DMS53 (cell line): ENCODE measurements at regions not wholly inside any gene's neighbourhood (a gene's known extent, or its start where the extent isn't known, plus 50 kb on each side); places are given as distances from the start of the nearest gene placed in this dataset.
"Not testable (repeated sequence)": the region's sequence is repeated elsewhere in the genome, so short reads cannot be mapped to it uniquely, and the experiment has no call there.

Source experiments
- DNase-seq: peaks from one replicate; lab custom pipeline; 2025; lab: John Stamatoyannopoulos, UW

DNA sequence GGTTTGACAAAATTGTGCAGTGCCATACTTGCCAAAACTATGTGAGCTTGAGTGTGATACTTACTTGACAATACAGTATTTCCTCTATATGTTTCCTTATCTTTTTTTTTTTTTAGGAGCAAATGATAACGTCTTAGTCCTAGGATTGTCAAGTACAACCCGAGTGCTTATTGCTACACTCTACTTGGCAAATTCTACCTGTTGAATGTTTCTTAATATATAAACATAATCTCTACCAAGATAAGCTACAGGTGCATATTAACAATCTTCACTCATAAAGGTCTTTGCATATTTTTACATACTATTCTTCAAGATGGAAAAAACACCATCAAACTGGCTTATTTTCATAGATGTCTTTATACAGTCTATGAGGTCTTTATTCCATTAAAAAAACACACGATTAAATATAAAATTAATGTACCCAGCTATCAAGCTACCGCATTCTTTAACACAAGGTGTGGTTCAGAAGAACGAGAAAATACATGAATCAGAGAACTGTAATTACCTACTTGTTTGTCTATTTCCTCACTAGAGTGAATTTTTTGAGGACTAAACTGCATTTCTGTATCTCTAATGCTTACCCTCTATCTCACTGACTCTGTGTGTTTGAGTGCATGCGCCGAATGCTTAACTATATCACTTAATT lies 76.1 kb upstream of the PDSS1 start:
- DNase-seq = no peak

DNA sequence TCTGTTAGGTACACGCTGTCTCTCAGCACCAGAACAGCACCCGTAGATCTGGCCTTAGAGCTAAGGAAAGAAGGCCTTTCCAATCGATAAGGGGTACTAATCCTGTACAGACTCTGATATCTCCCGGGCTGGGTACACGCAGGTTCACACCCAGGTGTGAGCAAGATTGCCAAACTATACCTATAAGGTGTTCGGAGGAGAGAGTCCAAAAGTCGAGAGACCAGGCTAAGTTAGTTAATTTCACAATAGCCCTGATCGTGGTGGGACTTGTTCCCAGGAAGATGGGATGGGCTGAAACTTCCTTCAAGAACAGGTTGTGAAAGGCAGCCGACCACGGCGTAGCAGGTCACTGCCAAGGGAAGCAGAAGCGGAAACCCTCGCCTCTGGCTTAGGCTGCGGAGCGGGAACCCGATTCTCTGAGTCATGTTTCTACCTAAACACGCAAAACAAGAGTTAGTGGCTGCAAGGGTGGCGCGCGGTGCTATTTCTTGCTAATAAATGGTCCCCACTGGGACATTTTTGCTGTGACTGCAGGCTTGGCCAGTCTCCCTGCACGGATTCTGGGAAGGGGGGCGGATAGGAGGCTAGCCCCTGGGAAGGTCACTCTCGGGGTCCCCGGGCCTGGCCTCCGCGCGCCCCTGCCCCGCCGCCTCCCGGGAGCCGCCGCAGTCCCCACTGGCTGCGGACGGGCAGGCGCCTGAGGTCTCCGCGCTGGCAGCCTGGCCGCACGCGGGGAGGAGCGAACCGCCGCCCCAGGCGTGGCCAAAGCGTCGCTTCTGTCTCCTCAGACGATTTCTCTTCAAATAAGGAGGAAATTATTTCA lies 75.4 kb upstream of the PDSS1 start:
- DNase-seq = peak; percentile 69

DNA sequence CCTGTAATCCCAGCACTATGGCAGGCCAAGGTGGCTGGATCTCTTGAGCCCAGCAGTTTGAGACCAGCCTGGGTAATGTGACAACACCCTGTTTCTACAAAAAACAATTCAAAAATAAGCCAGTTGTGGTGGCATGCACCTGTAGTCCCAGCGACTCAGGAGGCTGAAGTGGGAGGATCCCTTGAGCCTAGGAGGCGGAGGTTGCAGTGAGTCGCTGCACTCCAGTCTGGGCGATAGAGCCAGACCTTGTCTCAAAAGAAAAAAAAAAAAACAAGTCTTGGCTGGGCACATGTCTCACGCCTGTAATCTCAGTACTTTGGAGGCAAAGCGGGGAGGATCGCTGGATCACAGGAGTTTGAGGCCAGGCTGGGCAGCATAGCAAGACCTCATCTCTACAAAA lies 74.6 kb upstream of the PDSS1 start:
- peak; percentile 23 for DNase-seq

DNA sequence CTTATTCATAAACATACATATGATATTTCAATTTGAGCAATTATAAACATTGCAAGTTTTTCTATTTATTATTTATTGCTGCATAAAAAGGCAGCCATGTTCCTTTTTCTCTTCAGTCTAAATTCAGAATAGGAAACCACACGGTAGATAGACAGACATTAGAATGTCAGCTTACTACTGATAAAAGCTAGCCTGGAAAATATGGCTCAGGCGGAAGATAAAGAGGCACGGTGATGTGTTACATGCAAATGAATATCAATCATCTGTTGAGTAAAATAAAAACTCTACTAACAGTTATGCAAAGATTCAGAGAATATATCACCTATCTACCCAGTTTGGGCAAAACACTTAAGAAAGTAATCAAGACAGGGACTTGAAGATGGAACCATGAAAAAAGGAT lies 73.5 kb upstream of the PDSS1 start:
- no peak for DNase-seq

DNA sequence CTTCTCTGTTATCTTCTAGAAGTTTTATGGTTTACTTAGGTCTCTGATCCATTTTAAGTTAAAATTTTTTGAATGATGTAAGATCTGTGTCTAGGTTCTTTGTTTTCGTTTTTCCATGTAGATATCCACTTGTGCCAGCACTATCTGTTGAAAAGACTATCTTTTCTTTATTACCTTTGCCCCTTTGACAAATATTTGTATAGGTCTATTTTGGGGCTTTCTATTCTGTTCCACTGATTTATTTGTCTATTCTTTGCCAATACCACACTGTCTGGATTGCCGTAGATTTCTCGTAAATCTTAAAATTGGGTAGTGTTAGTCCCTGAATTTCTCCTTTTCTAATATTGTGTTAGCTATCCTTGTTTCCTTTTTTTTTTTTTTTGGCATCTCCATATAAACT lies 71.4 kb upstream of the PDSS1 start:
- DNase-seq = no peak

DNA sequence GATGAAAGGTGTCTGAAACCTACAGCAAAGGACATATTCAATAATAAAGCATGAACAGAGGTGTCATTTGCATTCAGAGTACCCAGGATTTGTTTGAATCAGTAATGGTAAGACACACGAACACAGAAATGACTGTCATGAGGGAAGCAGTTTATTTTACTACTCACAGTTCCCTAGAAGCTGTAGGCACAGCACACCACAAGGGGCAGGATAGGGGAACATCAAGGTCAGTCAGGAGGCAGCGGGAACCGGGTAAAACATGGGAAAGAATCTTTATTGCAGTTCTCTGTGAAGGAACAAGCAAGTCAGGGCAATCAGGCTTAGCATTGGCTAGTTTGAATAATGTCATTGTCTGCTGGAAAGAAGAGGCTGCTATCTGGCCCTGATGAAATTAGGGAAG lies 70.2 kb upstream of the PDSS1 start:
- peak; percentile 31 for DNase-seq

DNA sequence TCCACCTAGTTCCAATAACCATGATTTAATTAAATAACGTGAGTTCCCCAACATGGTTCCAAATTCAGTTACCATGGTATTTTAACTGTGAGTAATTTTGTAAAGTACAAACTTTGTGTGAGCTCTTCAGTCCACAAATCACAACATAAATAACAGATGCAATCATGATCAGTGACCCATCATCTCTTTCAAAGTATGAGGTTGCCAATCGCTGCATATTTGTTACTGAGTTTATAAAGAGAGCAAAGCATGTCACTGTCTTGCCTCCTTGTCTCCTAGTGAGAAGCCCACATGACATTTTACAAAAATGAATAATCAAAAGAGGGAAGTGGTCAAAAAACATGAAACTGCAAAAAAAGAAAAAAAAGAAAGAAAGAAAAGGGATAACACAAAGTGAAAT lies 69.1 kb upstream of the PDSS1 start:
- DNase-seq = no peak

DNA sequence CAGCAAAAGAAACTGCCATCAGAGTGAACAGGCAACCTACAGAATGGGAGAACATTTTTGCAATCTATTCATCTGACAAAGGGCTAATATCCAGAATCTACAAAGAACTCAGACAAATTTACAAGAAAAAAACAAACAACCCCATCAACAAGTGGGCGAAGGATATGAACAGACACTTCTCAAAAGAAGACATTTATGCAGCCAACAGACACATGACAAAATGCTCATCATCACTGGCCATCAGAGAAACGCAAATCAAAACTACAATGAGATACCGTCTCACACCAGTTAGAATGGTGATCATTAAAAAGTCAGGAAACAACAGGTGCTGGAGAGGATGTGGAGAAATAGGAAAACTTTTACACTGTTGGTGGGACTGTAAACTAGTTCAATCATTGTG lies 65.3 kb upstream of the PDSS1 start:
- DNase-seq = not testable (repeated sequence)

DNA sequence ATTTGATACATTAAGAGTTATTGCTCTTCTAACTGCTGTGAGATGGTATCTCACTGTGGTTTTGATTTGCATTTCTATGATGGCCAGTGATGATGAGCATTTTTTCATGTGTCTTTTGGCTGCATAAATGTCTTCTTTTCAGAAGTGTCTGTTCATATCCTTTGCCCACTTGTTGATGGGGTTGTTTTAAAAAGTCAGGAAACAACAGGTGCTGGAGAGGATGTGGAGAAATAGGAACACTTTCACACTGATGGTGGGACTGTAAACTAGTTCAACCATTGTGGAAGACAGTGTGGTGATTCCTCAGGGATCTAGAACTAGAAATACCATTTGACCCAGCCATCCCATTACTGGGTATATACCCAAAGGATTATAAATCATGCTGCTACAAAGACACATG lies 63.4 kb upstream of the PDSS1 start:
- not testable (repeated sequence) for DNase-seq

DNA sequence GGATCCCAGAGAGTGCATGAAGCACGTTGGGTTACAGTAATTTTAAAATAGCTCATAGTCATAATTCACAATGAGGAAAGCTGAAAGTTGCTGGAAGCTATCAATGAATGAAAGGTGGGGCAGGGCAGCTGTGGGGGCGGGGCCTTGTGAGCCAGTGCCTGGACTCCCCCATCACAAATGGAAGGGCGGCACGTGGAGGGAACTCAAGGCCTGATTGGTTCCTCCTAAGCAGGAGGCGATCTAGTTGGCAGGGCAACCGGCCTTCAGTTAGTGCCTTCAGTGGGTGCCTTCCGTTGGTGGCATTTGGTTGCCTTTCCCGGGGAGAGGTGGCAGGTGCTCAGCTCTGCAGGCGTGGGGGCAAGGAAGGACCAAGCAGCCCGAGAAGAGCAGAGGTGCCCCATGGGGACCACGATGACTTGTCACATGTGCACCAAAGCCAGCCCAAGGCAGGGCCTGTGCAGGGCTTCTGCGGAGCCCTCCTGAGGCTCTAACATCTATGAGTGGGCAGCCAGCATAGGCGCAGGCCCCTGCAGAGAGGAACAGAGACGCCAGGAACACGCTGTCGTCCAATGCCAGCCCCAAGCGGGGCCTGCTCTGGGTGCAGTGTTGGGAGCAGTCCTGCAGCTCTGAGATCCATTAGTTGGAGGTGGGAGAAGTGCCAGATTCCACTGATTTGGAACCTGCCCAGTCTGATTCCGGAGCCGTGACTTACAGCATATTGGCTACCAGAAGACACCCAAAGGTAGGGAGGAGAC lies 59.8 kb upstream of the PDSS1 start:
- peak; percentile 12 for DNase-seq

DNA sequence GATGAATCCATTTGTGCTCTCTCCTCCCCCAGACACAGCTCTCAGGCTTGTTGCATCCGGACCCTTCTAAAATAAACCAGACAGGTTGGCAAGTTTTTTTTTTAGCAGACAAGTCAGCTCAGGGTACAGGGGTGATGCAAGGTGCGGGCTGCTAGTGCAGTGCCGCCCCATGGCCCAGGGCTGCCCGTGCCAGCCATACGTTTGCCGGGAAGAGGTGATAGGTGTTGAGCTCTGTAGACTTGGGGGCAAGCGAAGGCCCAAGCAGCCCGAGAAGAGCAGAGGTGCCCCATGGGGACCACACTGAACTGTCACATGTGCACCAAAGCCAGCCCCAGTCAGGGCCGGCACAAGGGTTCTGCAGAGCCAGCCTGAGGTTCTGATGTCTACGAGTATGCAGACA lies 57.1 kb upstream of the PDSS1 start:
- DNase-seq = no peak

DNA sequence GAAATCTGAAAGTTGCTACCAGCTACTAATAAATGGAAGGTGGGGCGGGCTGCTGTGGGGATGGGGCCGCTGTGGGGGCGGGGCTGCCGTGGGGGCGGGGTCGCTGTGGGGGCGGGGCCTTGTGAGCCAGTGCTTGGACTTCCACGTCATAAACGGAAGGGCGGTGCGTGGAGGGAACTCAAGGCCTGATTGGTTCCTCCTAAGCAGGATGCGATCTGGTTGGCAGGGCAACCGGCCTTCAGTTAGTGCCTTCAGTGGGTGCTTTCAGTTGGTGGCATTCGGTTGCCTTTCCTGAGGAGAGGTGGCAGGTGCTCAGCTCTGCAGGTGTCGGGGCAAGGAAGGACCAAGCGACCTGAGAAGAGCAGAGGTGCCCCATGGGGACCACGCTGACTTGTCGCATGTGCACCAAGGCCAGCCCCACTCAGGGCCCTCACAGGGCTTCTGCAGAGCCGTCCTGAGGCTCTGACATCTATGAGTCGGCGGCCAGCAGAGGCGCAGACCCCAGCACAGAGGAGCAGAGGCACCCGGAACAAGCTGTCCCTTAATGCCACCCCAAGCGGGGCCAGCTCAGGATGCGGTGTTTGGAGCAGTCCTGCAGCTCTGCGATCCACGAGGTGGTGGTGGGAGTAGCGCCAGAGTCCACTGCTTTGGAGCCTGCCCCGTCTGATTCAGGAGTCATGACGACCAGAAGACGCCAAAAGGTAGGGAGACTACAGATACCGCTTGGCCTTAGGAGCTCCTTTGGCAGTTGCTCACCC lies 54.4 kb upstream of the PDSS1 start:
- peak; percentile 51 for DNase-seq

DNA sequence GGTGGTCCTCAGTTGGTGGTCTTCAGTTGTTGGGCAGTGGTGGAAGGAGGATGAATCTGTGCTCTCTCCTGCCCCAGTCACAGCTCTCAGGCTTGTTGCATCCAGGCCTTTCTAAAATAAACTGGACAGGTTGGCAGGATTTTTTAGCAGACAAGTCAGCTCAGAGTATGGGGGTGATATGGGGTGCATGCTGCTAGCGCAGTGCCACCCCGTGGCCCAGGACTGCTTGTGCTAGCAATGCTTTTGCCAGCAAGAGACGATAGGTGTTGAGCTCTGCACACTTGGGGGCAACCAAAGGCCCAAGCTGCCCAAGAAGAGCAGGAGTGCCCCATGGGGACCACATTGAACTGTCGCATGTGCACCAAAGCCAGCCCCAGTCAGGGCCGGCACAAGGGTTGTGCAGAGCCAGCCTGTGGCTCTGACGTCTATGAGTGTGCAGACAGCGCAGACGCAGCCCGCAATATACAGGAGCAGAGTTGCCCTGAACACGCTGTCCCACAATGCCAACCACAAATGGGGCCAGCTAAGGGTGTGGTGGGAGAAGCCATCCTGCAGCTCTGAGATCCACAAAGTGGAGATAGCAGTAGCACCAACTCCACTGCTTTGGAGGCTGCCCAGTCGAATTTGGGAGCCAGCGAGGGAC lies 49.8 kb upstream of the PDSS1 start:
- DNase-seq = no peak
